HAP-1 (cell line): ENCODE measurements at regions not wholly inside any gene's neighbourhood (a gene's known extent, or its start where the extent isn't known, plus 50 kb on each side); places are given as distances from the start of the nearest gene placed in this dataset.

Experiments used
- DNase-seq, 2 experiments: peaks; one replicate each; pipeline ENCODE4 v3.0.0-alpha.2; 2016 to 2020; ENCODE audit warnings: low spot score in 2 of 2
- H3K27me3 ChIP-seq: fragments of 250-450 bp; sonication (Bioruptor Pico); 2 replicates; pipeline ENCODE4 v1.5.1; 2020; ENCODE audit warnings: low read depth, mild to moderate bottlenecking, moderate library complexity
- H3K36me3 ChIP-seq: fragments of 250-450 bp; sonication (Bioruptor Pico); replicated peaks from 2 replicates; pipeline ENCODE4 v1.5.1; 2020; ENCODE audit warnings: mild to moderate bottlenecking
- H3K4me1 ChIP-seq: fragments of 250-450 bp; sonication (Bioruptor Pico); 2 replicates; pipeline ENCODE4 v1.5.1; 2020; ENCODE audit warnings: mild to moderate bottlenecking
- H3K4me3 ChIP-seq: fragments of 250-450 bp; sonication (Bioruptor Pico); 2 replicates; pipeline ENCODE4 v1.5.1; 2020; ENCODE audit warnings: mild to moderate bottlenecking, moderate library complexity
- H3K9me3 ChIP-seq: fragments of 250-450 bp; sonication (Bioruptor Pico); 2 replicates; pipeline ENCODE4 v1.5.1; 2020; ENCODE audit warnings: mild to moderate bottlenecking, moderate library complexity
- in situ Hi-C: fragments of 300-500 bp; cut with MboI; formaldehyde crosslinking; loops from 3 replicates; pipeline ENCODE4 v1.14.3; 2020; ENCODE audit warnings: low sequenced_read_pairs, inconsistent platforms, mixed read lengths

- DNase-seq: no peak
- H3K4me1 ChIP-seq: peaks cover 20% of the 10 kb centered on the region
- no peak overlapping the region for H3K4me3 ChIP-seq
- no peaks in the 10 kb centered on the region for H3K27me3 ChIP-seq
- no peaks in the 10 kb centered on the region for H3K9me3 ChIP-seq
- no peaks in the 10 kb centered on the region for H3K36me3 ChIP-seq
- in situ Hi-C loops: no loop called here
Measured at GRCh38 chr2:154591294-154591820, 107.1 kb upstream of the KCNJ3 start.

GRCh38 chr2:154599189-154599588, 99.3 kb upstream of the KCNJ3 start:
- in situ Hi-C loops: no loop called here

GRCh38 chr2:154600927-154601494, 97.5 kb upstream of the KCNJ3 start:
- in situ Hi-C loops: no loop called here
- no peaks in the 10 kb centered on the region for H3K27me3 ChIP-seq
- no peaks in the 10 kb centered on the region for H3K36me3 ChIP-seq
- H3K9me3 ChIP-seq: no peaks in the 10 kb centered on the region
- H3K4me1 ChIP-seq: no peaks in the 10 kb centered on the region; the same call in 1 of the 2 replicates
- no peak overlapping the region for H3K4me3 ChIP-seq
- DNase-seq: no peak

More at GRCh38 chr2:154599189-154599588, 99.3 kb upstream of the KCNJ3 start:
- peaks cover 4% of the 10 kb centered on the region for H3K4me1 ChIP-seq
- DNase-seq: no peak
- H3K36me3 ChIP-seq: no peaks in the 10 kb centered on the region
- H3K4me3 ChIP-seq: no peak overlapping the region
- no peaks in the 10 kb centered on the region for H3K9me3 ChIP-seq
- H3K27me3 ChIP-seq: no peaks in the 10 kb centered on the region

GRCh38 chr2:154603682-154604081, 94.8 kb upstream of the KCNJ3 start:
- in situ Hi-C loops: no loop called here
- H3K9me3 ChIP-seq: no peaks in the 10 kb centered on the region
- DNase-seq: no peak
- H3K4me1 ChIP-seq: no peaks in the 10 kb centered on the region
- H3K4me3 ChIP-seq: no peak overlapping the region
- H3K27me3 ChIP-seq: no peaks in the 10 kb centered on the region
- H3K36me3 ChIP-seq: no peaks in the 10 kb centered on the region

GRCh38 chr2:154608438-154608837, 90.1 kb upstream of the KCNJ3 start:
- in situ Hi-C loops: no loop called here

GRCh38 chr2:154614906-154615305, 83.6 kb upstream of the KCNJ3 start:
- DNase-seq: no peak
- no peak overlapping the region for H3K4me3 ChIP-seq
- H3K4me1 ChIP-seq: no peaks in the 10 kb centered on the region
- in situ Hi-C loops: no loop called here
- H3K9me3 ChIP-seq: no peaks in the 10 kb centered on the region
- H3K27me3 ChIP-seq: peaks cover 3% of the 10 kb centered on the region; the same call in 1 of the 2 replicates
- H3K36me3 ChIP-seq: no peaks in the 10 kb centered on the region

More at GRCh38 chr2:154608438-154608837, 90.1 kb upstream of the KCNJ3 start:
- H3K9me3 ChIP-seq: no peaks in the 10 kb centered on the region
- H3K36me3 ChIP-seq: no peaks in the 10 kb centered on the region
- no peak overlapping the region for H3K4me3 ChIP-seq
- H3K27me3 ChIP-seq: no peaks in the 10 kb centered on the region
- no peaks in the 10 kb centered on the region for H3K4me1 ChIP-seq
- DNase-seq: no peak

GRCh38 chr2:154616659-154617058, 81.8 kb upstream of the KCNJ3 start:
- peaks cover 3% of the 10 kb centered on the region; the same call in 1 of the 2 replicates for H3K27me3 ChIP-seq
- H3K4me1 ChIP-seq: peaks cover 5% of the 10 kb centered on the region; the same call in 1 of the 2 replicates
- in situ Hi-C loops: no loop called here
- H3K4me3 ChIP-seq: no peak overlapping the region
- DNase-seq: no peak
- H3K36me3 ChIP-seq: no peaks in the 10 kb centered on the region
- H3K9me3 ChIP-seq: no peaks in the 10 kb centered on the region

- in situ Hi-C loops: no loop called here
- no peak overlapping the region for H3K4me3 ChIP-seq
- DNase-seq: peak; percentile 12 to 13
- no peaks in the 10 kb centered on the region for H3K36me3 ChIP-seq
- H3K27me3 ChIP-seq: no peaks in the 10 kb centered on the region
- peaks cover 5% of the 10 kb centered on the region; the same call in 1 of the 2 replicates for H3K4me1 ChIP-seq
- H3K9me3 ChIP-seq: no peaks in the 10 kb centered on the region
Measured at GRCh38 chr2:154620471-154620870, 78.0 kb upstream of the KCNJ3 start.

- no peaks in the 10 kb centered on the region for H3K36me3 ChIP-seq
- no peaks in the 10 kb centered on the region for H3K27me3 ChIP-seq
- DNase-seq: peak; percentile 48 to 66
- in situ Hi-C loops: no loop called here
- peaks cover 5% of the 10 kb centered on the region; the same call in 1 of the 2 replicates for H3K4me1 ChIP-seq
- no peaks in the 10 kb centered on the region for H3K9me3 ChIP-seq
- H3K4me3 ChIP-seq: no peak overlapping the region
Measured at GRCh38 chr2:154623819-154624218, 74.7 kb upstream of the KCNJ3 start.

- Histone ChIP-seq H3K4me1 (no peaks in the 10 kb centered on the region), H3K9me3 (no peaks in the 10 kb centered on the region)
- no peak for DNase-seq
Measured at GRCh38 chr2:154637456-154637855, 61.0 kb upstream of the KCNJ3 start.

GRCh38 chr2:154638783-154639182, 59.7 kb upstream of the KCNJ3 start:
- Histone ChIP-seq H3K4me3 (no peak overlapping the region), H3K36me3 (no peaks in the 10 kb centered on the region), H3K9me3 (no peaks in the 10 kb centered on the region), H3K27me3 (no peaks in the 10 kb centered on the region), H3K4me1 (no peaks in the 10 kb centered on the region)
- DNase-seq: no peak
- in situ Hi-C loops: no loop called here

More at GRCh38 chr2:154637456-154637855, 61.0 kb upstream of the KCNJ3 start:
- no peaks in the 10 kb centered on the region for H3K27me3 ChIP-seq
- H3K36me3 ChIP-seq: no peaks in the 10 kb centered on the region
- no peak overlapping the region for H3K4me3 ChIP-seq
- in situ Hi-C loops: no loop called here

- Histone ChIP-seq H3K9me3 (no peaks in the 10 kb centered on the region), H3K36me3 (no peaks in the 10 kb centered on the region), H3K4me1 (no peaks in the 10 kb centered on the region), H3K27me3 (no peaks in the 10 kb centered on the region), H3K4me3 (no peak overlapping the region)
- no peak for DNase-seq
- in situ Hi-C loops: no loop called here
Measured at GRCh38 chr2:154640000-154640399, 58.5 kb upstream of the KCNJ3 start.
